IMR-90 (cell line): ENCODE measurements at regions not wholly inside any gene's neighbourhood (a gene's known extent, or its start where the extent isn't known, plus 50 kb on each side); places are given as distances from the start of the nearest gene placed in this dataset.
A peak's percentile ranks its signal among the peaks of the same experiment; 100 is the strongest.

ENCODE experiments used
- ATAC-seq: fragments of 200-7000 bp; cut with Tn5 transposase; 2 replicates; pipeline ENCODE4 v1.9.1; 2020; ENCODE audit warnings: low read depth, mild to moderate bottlenecking, moderate library complexity
- BruUV-seq: library from RNA; stranded (reverse); fragments of 400-500 nt; replicated peaks from 2 replicates; lab custom pipeline; 2021; lab: Mats Ljungman, UMichigan
- CTCF ChIA-PET: fragments of 300-600 bp; formaldehyde crosslinking; extraction: SDS; loops from one replicate; lab custom pipeline; 2021; ENCODE audit warnings: antibody characterized with exemption; lab: Yijun Ruan, JAX
- POLR2A ChIA-PET: fragments of 300-600 bp; sonication (Branson Sonifier 250); formaldehyde crosslinking; loops from one replicate; lab custom pipeline; 2022; ENCODE audit warnings: antibody characterized with exemption; ENCODE audit not compliant: unreplicated experiment; lab: Charles Lee
- DNase-seq: peaks from one replicate; pipeline ENCODE4 v3.0.0; 2013
- H2AFZ ChIP-seq: replicated peaks from 2 replicates; pipeline ENCODE3; 2013; ENCODE audit warnings: low read length, mild to moderate bottlenecking; ENCODE audit not compliant: poor library complexity
- H2AK5ac ChIP-seq: 2 replicates; pipeline ENCODE4 v1.6.1; 2013; ENCODE audit warnings: low read depth, low read length, inconsistent platforms
- H2AK9ac ChIP-seq: replicated peaks from 2 replicates; pipeline ENCODE3; 2013; ENCODE audit warnings: mild to moderate bottlenecking, low read depth, low read length, moderate library complexity; ENCODE audit not compliant: poor library complexity
- H2BK120ac ChIP-seq: 2 replicates; pipeline ENCODE4 v1.6.1; 2013; ENCODE audit warnings: low read depth, low read length, inconsistent platforms
- H2BK15ac ChIP-seq: 3 replicates; pipeline ENCODE4 v1.6.1; 2013; ENCODE audit warnings: low read depth, low read length, inconsistent platforms
- H2BK20ac ChIP-seq: 2 replicates; pipeline ENCODE4 v1.6.1; 2013; ENCODE audit warnings: low read depth, mild to moderate bottlenecking, inconsistent platforms, low read length, moderate library complexity
- H2BK5ac ChIP-seq: 2 replicates; pipeline ENCODE4 v1.6.1; 2013; ENCODE audit warnings: mild to moderate bottlenecking, low read depth, low read length, inconsistent platforms; ENCODE audit not compliant: poor library complexity, severe bottlenecking
- H3K14ac ChIP-seq: replicated peaks from 2 replicates; pipeline ENCODE4 v1.6.1; 2013; ENCODE audit warnings: low read depth, low read length, inconsistent platforms
- H3K18ac ChIP-seq: 2 replicates; pipeline ENCODE4 v1.6.1; 2013; ENCODE audit warnings: low read depth, low read length, control low read depth
- H3K23ac ChIP-seq: 2 replicates; pipeline ENCODE4 v1.6.1; 2013; ENCODE audit warnings: low read depth, low read length, inconsistent platforms
- H3K27ac ChIP-seq: 2 replicates; pipeline ENCODE4 v1.5.1; 2013; ENCODE audit warnings: mild to moderate bottlenecking, control low read depth, low read length; ENCODE audit not compliant: insufficient read depth
- H3K27me3 ChIP-seq: 2 replicates; pipeline ENCODE4 v1.6.1; 2013; ENCODE audit warnings: low read length; ENCODE audit not compliant: control insufficient read depth, insufficient read depth
- H3K36me3 ChIP-seq: 2 replicates; pipeline ENCODE4 v1.6.1; 2013; ENCODE audit warnings: low read length, mixed read lengths; ENCODE audit not compliant: control insufficient read depth, insufficient read depth
- H3K4ac ChIP-seq: 2 replicates; pipeline ENCODE4 v1.6.1; 2013; ENCODE audit warnings: low read depth, low read length, inconsistent platforms
- H3K4me1 ChIP-seq: 2 replicates; pipeline ENCODE4 v1.6.1; 2013; ENCODE audit warnings: low read length, mixed read lengths; ENCODE audit not compliant: control insufficient read depth, insufficient read depth
- H3K4me2 ChIP-seq: 2 replicates; pipeline ENCODE4 v1.6.1; 2013; ENCODE audit warnings: low read depth, mild to moderate bottlenecking, control low read depth, low read length, moderate library complexity
- H3K4me3 ChIP-seq: 2 replicates; pipeline ENCODE4 v1.5.1; 2013; ENCODE audit warnings: low read depth, mild to moderate bottlenecking, control low read depth, low read length, moderate library complexity; ENCODE audit not compliant: insufficient read depth
- H3K56ac ChIP-seq: 2 replicates; pipeline ENCODE4 v1.6.1; 2013; ENCODE audit warnings: low read length, inconsistent platforms; ENCODE audit not compliant: insufficient read depth; ENCODE audit errors: extremely low read depth
- H3K79me1 ChIP-seq, 2 experiments: 2 replicates each; pipeline ENCODE4 v1.6.1; 2013; ENCODE audit warnings: low read length in 2 of 2, inconsistent platforms in 1 of 2, low read depth in 1 of 2
- H3K9ac ChIP-seq: 2 replicates; pipeline ENCODE4 v1.6.1; 2013; ENCODE audit warnings: low read depth, low read length, control low read depth
- H3K9me1 ChIP-seq: 2 replicates; pipeline ENCODE4 v1.6.1; 2013; ENCODE audit warnings: low read length, inconsistent platforms; ENCODE audit not compliant: insufficient read depth
- H3K9me3 ChIP-seq: 2 replicates; pipeline ENCODE4 v1.6.1; 2013; ENCODE audit warnings: low read length; ENCODE audit not compliant: control insufficient read depth, insufficient read depth
- H4K20me1 ChIP-seq: 2 replicates; pipeline ENCODE4 v1.6.1; 2013; ENCODE audit warnings: low read length, inconsistent platforms; ENCODE audit not compliant: insufficient read depth
- H4K5ac ChIP-seq: 2 replicates; pipeline ENCODE4 v1.6.1; 2013; ENCODE audit warnings: mild to moderate bottlenecking, low read depth, low read length, control low read depth
- H4K8ac ChIP-seq, 2 experiments: 2 replicates each; pipeline ENCODE4 v1.6.1; 2013; ENCODE audit warnings: low read depth in 2 of 2, low read length in 2 of 2, control low read depth in 1 of 2, inconsistent platforms in 1 of 2
- H4K91ac ChIP-seq: 2 replicates; pipeline ENCODE4 v1.6.1; 2013; ENCODE audit warnings: low read depth, low read length, inconsistent platforms; ENCODE audit not compliant: insufficient read depth
- CEBPB ChIP-seq: IDR thresholded peaks from 2 replicates; pipeline ENCODE4 v1.6.1; 2012; ENCODE audit warnings: low read depth, low read length, improper control_type of control experiment
- CHD1 ChIP-seq: IDR thresholded peaks from 2 replicates; pipeline ENCODE4 v1.6.1; 2012; ENCODE audit warnings: low read depth, low read length, improper control_type of control experiment
- ELK1 ChIP-seq: fragments of 150-350 bp; IDR thresholded peaks from 2 replicates; pipeline ENCODE4 v1.6.1; 2016; ENCODE audit warnings: low read depth, mild to moderate bottlenecking, low read length, moderate library complexity, borderline replicate concordance
- MAFK ChIP-seq: IDR thresholded peaks from 2 replicates; pipeline ENCODE4 v1.6.1; 2012; ENCODE audit warnings: low read depth, low read length, improper control_type of control experiment
- MAZ ChIP-seq: IDR thresholded peaks from 2 replicates; pipeline ENCODE4 v1.6.1; 2012; ENCODE audit warnings: low read depth, mild to moderate bottlenecking, low read length, improper control_type of control experiment, moderate library complexity, borderline replicate concordance
- MXI1 ChIP-seq: IDR thresholded peaks from 2 replicates; pipeline ENCODE4 v1.6.1; 2012; ENCODE audit warnings: low read depth, mild to moderate bottlenecking, low read length, moderate library complexity, borderline replicate concordance
- NFE2L2 ChIP-seq: fragments of 150-350 bp; IDR thresholded peaks from 2 replicates; pipeline ENCODE4 v1.6.1; 2016; ENCODE audit warnings: low read depth, mild to moderate bottlenecking, low read length
- POLR2A ChIP-seq: IDR thresholded peaks from 2 replicates; pipeline ENCODE4 v1.6.1; 2012; ENCODE audit warnings: mild to moderate bottlenecking, low read depth, low read length
- RAD21 ChIP-seq: IDR thresholded peaks from 2 replicates; pipeline ENCODE4 v1.6.1; 2012; ENCODE audit warnings: low read length, improper control_type of control experiment
- RCOR1 ChIP-seq: IDR thresholded peaks from 2 replicates; pipeline ENCODE4 v1.6.1; 2012; ENCODE audit warnings: mild to moderate bottlenecking, low read length, improper control_type of control experiment; ENCODE audit not compliant: insufficient replicate concordance
- RFX5 ChIP-seq: IDR thresholded peaks from 2 replicates; pipeline ENCODE4 v1.8.0; 2012; ENCODE audit warnings: low read depth, mild to moderate bottlenecking, low read length, moderate library complexity
- SMC3 ChIP-seq: fragments of 150-350 bp; IDR thresholded peaks from 2 replicates; pipeline ENCODE4 v1.6.1; 2016; ENCODE audit warnings: low read depth, mild to moderate bottlenecking, antibody characterized with exemption, low read length, moderate library complexity
- WGBS, 2 experiments: methylation state at CpG; one replicate each; pipeline versions ENCODE4 v1.1.5 to v1.1.7; 2013; ENCODE audit warnings: missing lambda C conversion rate in 2 of 2; ENCODE audit not compliant: insufficient read length in 1 of 2; ENCODE audit errors: extremely low coverage in 2 of 2; 5-methylcytosine and 5-hydroxymethylcytosine counted together
- dilution Hi-C: fragments of 300-500 bp; cut with HindIII; formaldehyde crosslinking; loops from one replicate; pipeline ENCODE4 v1.14.3; 2018; ENCODE audit warnings: low sequenced_read_pairs; ENCODE audit not compliant: unreplicated experiment
- in situ Hi-C: fragments of 300-500 bp; cut with MboI; formaldehyde crosslinking; loops from 3 replicates; pipeline ENCODE4 v1.14.3; 2019; ENCODE audit warnings: low sequenced_read_pairs, inconsistent platforms, mixed read lengths
- intact Hi-C: fragments of 100-400 bp; cut with micrococcal nuclease; formaldehyde crosslinking; loops from 2 replicates; pipeline ENCODE4 v1.10.0; 2022
- TF ChIP-seq, protein P1 (sequence below): conservative IDR thresholded peaks from 2 replicates; pipeline ENCODE4 v1.5.1; 2012; ENCODE audit warnings: mild to moderate bottlenecking, low read depth, low read length, improper control_type of control experiment
- TF ChIP-seq, protein P2 (sequence below): fragments of 150-350 bp; IDR thresholded peaks from 2 replicates; pipeline ENCODE4 v1.6.1; 2017; ENCODE audit warnings: mild to moderate bottlenecking, antibody characterized with exemption, low read length, low read depth

DNA sequence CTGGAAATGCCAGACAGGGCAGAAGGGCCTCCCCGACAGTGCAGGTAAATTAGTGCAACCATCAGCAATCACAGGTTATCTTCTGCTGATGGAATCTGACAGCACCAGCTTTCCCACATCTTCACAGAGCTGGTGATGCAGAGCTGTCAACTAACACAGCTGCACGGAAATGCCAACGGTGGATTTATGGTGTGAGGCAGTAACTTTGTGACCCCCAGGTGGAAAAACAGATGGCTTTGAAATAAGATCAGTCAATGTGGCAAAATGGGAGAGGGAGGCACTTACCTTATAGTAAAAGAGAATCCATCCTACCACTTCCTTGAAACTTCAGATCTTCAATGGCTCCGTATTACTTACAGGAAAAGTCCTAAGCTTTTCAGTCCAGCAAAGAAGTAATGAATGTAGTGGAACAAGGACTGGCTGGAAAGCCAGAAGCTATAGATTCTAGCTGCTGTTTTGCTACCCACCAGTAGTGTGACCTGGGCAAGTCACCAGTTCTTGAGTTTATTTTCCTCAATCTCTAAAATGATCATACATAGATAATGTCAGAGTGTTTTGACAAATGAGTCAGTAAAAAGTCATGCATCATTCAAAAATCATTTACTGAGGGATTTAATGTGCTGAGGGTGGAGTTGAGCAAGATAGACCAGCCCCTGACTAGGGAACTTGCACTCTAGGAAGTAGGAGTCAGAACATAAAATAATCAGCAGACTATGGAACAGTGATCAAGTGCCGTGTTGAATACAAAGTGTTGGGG is 245.7 kb upstream of the JUN start:
- 60% methylated on average over 1 of the region's 5 CpGs; no CpG with 5 or more reads in 1 of the 2 experiments for WGBS, 2 experiments
- peaks cover 14% of the 10 kb centered on the region for H3K4me1 ChIP-seq
- peaks cover 15% of the 10 kb centered on the region; the same call in 1 of the 2 replicates for H3K9me1 ChIP-seq
- no peak overlapping the region for H3K56ac ChIP-seq
- H2BK15ac ChIP-seq = 0 out of 3 replicates have a peak overlapping the region, but pooled peaks have one; percentile 49
- H3K18ac ChIP-seq = no peak overlapping the region
- intact Hi-C loops (loop anchor here (5.0 kb wide), 1 partner anchor 127 kb away; no protein-coding TSS in a partner anchor), dilution Hi-C loops (no loop called here), in situ Hi-C loops (no loop called here)
- no peaks in the 10 kb centered on the region for H3K79me1 ChIP-seq
- peak overlapping the region; percentile 63 for H2AK5ac ChIP-seq
- H3K27ac ChIP-seq = no peak overlapping the region
- peak overlapping the region; percentile 10; the same call in 1 of the 2 replicates for H3K14ac ChIP-seq
- H2AK9ac ChIP-seq = no peak overlapping the region
- H3K4me3 ChIP-seq = no peak overlapping the region
- H2AFZ ChIP-seq = no peak overlapping the region
- no TSS peak for BruUV-seq
- no peak overlapping the region for H2BK5ac ChIP-seq
- H3K23ac ChIP-seq = no peak overlapping the region
- DNase-seq (peak; percentile 38), ATAC-seq (0 out of 2 replicates have a peak, but pooled peaks have one; percentile 31)
- ChIA-PET POLR2A (interaction anchor here (1.0 kb wide), 1 partner anchor 246 kb away, joined by 3 read pairs; the partner anchor contains the start of gene JUN), CTCF (no interaction called here)
- no peaks in the 10 kb centered on the region for H3K36me3 ChIP-seq
- H3K4ac ChIP-seq = peak overlapping the region; percentile 8; the same call in 1 of the 2 replicates
- 0 out of 4 replicates have a peak overlapping the region, but pooled peaks of 1 of the 2 experiments have one; percentile 4 for H4K8ac ChIP-seq
- H2BK120ac ChIP-seq = peak overlapping the region; percentile 10; the same call in 1 of the 2 replicates
- H4K91ac ChIP-seq = no peak overlapping the region
- no peaks in the 10 kb centered on the region for H4K20me1 ChIP-seq
- 0 out of 2 replicates have a peak overlapping the region, but pooled peaks have one; percentile 12 for H2BK20ac ChIP-seq
- H3K9me3 ChIP-seq = no peaks in the 10 kb centered on the region
- no peak overlapping the region for H3K4me2 ChIP-seq
- no peak overlapping the region for H3K9ac ChIP-seq
- H3K27me3 ChIP-seq = no peaks in the 10 kb centered on the region
- no peak overlapping the region for H4K5ac ChIP-seq
- TF ChIP-seq MAZ = no peak
- no peak for TF ChIP-seq MXI1
- TF ChIP-seq MAFK = no peak
- TF ChIP-seq NFE2L2 = no peak
- no peak for TF ChIP-seq CEBPB
- TF ChIP-seq, protein P1, sequence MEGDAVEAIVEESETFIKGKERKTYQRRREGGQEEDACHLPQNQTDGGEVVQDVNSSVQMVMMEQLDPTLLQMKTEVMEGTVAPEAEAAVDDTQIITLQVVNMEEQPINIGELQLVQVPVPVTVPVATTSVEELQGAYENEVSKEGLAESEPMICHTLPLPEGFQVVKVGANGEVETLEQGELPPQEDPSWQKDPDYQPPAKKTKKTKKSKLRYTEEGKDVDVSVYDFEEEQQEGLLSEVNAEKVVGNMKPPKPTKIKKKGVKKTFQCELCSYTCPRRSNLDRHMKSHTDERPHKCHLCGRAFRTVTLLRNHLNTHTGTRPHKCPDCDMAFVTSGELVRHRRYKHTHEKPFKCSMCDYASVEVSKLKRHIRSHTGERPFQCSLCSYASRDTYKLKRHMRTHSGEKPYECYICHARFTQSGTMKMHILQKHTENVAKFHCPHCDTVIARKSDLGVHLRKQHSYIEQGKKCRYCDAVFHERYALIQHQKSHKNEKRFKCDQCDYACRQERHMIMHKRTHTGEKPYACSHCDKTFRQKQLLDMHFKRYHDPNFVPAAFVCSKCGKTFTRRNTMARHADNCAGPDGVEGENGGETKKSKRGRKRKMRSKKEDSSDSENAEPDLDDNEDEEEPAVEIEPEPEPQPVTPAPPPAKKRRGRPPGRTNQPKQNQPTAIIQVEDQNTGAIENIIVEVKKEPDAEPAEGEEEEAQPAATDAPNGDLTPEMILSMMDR = no peak
- TF ChIP-seq RAD21 = no peak
- no peak for TF ChIP-seq SMC3
- TF ChIP-seq, protein P2, sequence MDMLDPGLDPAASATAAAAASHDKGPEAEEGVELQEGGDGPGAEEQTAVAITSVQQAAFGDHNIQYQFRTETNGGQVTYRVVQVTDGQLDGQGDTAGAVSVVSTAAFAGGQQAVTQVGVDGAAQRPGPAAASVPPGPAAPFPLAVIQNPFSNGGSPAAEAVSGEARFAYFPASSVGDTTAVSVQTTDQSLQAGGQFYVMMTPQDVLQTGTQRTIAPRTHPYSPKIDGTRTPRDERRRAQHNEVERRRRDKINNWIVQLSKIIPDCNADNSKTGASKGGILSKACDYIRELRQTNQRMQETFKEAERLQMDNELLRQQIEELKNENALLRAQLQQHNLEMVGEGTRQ = no peak
- no peak for TF ChIP-seq RCOR1
- no peak for TF ChIP-seq POLR2A
- TF ChIP-seq ELK1 = no peak
- no peak for TF ChIP-seq CHD1
- no peak for TF ChIP-seq RFX5
